GM12878 (cell line): ENCODE measurements at regions not wholly inside any gene's neighbourhood (a gene's known extent, or its start where the extent isn't known, plus 50 kb on each side); places are given as distances from the start of the nearest gene placed in this dataset.

Experiments
- ATAC-seq: fragments of 200-7000 bp; cut with Tn5 transposase; 3 replicates; pipeline ENCODE4 v1.9.1; 2020; ENCODE audit warnings: mild to moderate bottlenecking, moderate library complexity
- BruUV-seq: library from RNA; stranded (reverse); fragments of 400-500 nt; replicated peaks from 2 replicates; lab custom pipeline; 2021; lab: Mats Ljungman, UMichigan
- CTCF ChIA-PET: fragments of 300-600 bp; sonication (Branson Sonifier 250); formaldehyde crosslinking; extraction: SDS; loops from one replicate; lab custom pipeline; 2021; ENCODE audit warnings: inconsistent platforms; lab: Yijun Ruan, JAX
- POLR2A ChIA-PET: fragments of 350-600 bp; formaldehyde crosslinking; extraction: SDS; loops from one replicate; lab custom pipeline; 2021; ENCODE audit warnings: inconsistent platforms; lab: Charles Lee
- RAD21 ChIA-PET: fragments of 300-600 bp; sonication (Branson Sonifier 250); formaldehyde crosslinking; loops from one replicate; lab custom pipeline; 2023; ENCODE audit warnings: antibody characterized with exemption; ENCODE audit not compliant: unreplicated experiment; lab: Charles Lee
- SMC1A ChIA-PET: fragments of 300-600 bp; sonication (Branson Sonifier 250); formaldehyde crosslinking; loops from one replicate; lab custom pipeline; 2023; ENCODE audit not compliant: unreplicated experiment, uncharacterized antibody; lab: Charles Lee
- DNase-seq: peaks from one replicate; pipeline ENCODE4 v3.0.0-alpha.2; 2011; ENCODE audit warnings: low read depth, low spot score
- FAIRE-seq: peaks from 3 replicates; lab custom pipeline; 2011; peaks lifted over from hg19 to GRCh38; lab: Jason Lieb, UNC
- H2AFZ ChIP-seq: 2 replicates; pipeline ENCODE4 v1.6.0; 2011; ENCODE audit warnings: low read depth, low read length, control low read depth; ENCODE audit not compliant: control insufficient read depth
- H3K27ac ChIP-seq: 2 replicates; pipeline ENCODE4 v1.5.1; 2011; ENCODE audit warnings: control low read depth; ENCODE audit not compliant: control insufficient read depth, insufficient read depth
- H3K27me3 ChIP-seq, 2 experiments: replicated peaks in 1 of 2; 2 replicates each; pipeline versions ENCODE4 v1.6.0 to v1.6.1; 2011; ENCODE audit warnings: low read length in 1 of 2; ENCODE audit not compliant: control insufficient read depth in 2 of 2, insufficient read depth in 2 of 2
- H3K36me3 ChIP-seq, 2 experiments: 2 replicates each; pipeline ENCODE4 v1.5.1; 2011; ENCODE audit warnings: low read length in 1 of 2; ENCODE audit not compliant: control insufficient read depth in 2 of 2, insufficient read depth in 2 of 2
- H3K4me1 ChIP-seq: 2 replicates; pipeline ENCODE4 v1.6.1; 2011; ENCODE audit warnings: mild to moderate bottlenecking, low read length, moderate library complexity, mixed read lengths; ENCODE audit not compliant: control insufficient read depth, insufficient read depth
- H3K4me2 ChIP-seq: 2 replicates; pipeline ENCODE4 v1.6.0; 2011; ENCODE audit warnings: control low read depth; ENCODE audit not compliant: control insufficient read depth, insufficient read depth
- H3K4me3 ChIP-seq: fragments of 200-600 bp; sonication (generic); 2 replicates; pipeline ENCODE4 v1.5.1; 2016
- H3K79me2 ChIP-seq: 2 replicates; pipeline ENCODE4 v1.6.0; 2011; ENCODE audit warnings: low read length; ENCODE audit not compliant: control insufficient read depth, insufficient read depth
- H3K9ac ChIP-seq: 2 replicates; pipeline ENCODE4 v1.8.0; 2011; ENCODE audit warnings: low read length, control low read depth, mixed read lengths; ENCODE audit not compliant: control insufficient read depth, insufficient read depth
- H3K9me3 ChIP-seq: replicated peaks from 3 replicates; pipeline ENCODE4 v1.5.1; 2011; ENCODE audit warnings: mild to moderate bottlenecking, low read length; ENCODE audit not compliant: control insufficient read depth, insufficient read depth
- H4K20me1 ChIP-seq: 2 replicates; pipeline ENCODE4 v1.6.0; 2011; ENCODE audit not compliant: control insufficient read depth, insufficient read depth
- BHLHE40 ChIP-seq, 2 experiments: fragments of 450-650 bp in 1 of 2; IDR thresholded peaks; 2 replicates each; pipeline ENCODE4 v1.6.1; 2011 to 2017; ENCODE audit warnings: low read depth in 2 of 2, borderline replicate concordance in 1 of 2, improper control_type of control experiment in 1 of 2, low read length in 1 of 2, mild to moderate bottlenecking in 1 of 2
- CBFB ChIP-seq: IDR thresholded peaks from 2 replicates; pipeline ENCODE4 v1.6.1; 2016; ENCODE audit warnings: antibody characterized with exemption, low read depth
- CEBPB ChIP-seq, 2 experiments: fragments of 150-350 bp in 1 of 2; IDR thresholded peaks; 2 replicates each; pipeline ENCODE4 v1.6.1; 2012 to 2014; ENCODE audit warnings: low read depth in 2 of 2, low read length in 2 of 2, borderline replicate concordance in 1 of 2, inconsistent platforms in 1 of 2
- CHD2 ChIP-seq: IDR thresholded peaks from 2 replicates; pipeline ENCODE4 v1.6.1; 2011; ENCODE audit warnings: low read depth, low read length, improper control_type of control experiment, borderline replicate concordance
- DPF2 ChIP-seq: fragments of 450-650 bp; IDR thresholded peaks from 2 replicates; pipeline ENCODE4 v1.6.1; 2017; ENCODE audit warnings: mild to moderate bottlenecking
- EED ChIP-seq: sonication (generic); IDR thresholded peaks from 2 replicates; pipeline ENCODE4 v1.6.1; 2016; ENCODE audit warnings: antibody characterized with exemption, low read depth
- EP300 ChIP-seq, 2 experiments: fragments of 150-350 bp in 1 of 2; IDR thresholded peaks; 2 replicates each; pipeline ENCODE4 v1.6.1; 2011 to 2012; ENCODE audit warnings: low read depth in 2 of 2, low read length in 2 of 2, borderline replicate concordance in 1 of 2, improper control_type of control experiment in 1 of 2, inconsistent platforms in 1 of 2; ENCODE audit not compliant: control insufficient read depth in 1 of 2
- FOS ChIP-seq: IDR thresholded peaks from 3 replicates; pipeline ENCODE4 v1.6.1; 2011; ENCODE audit warnings: borderline replicate concordance; ENCODE audit not compliant: insufficient read length; ENCODE audit errors: extremely low read depth
- FOXK2 ChIP-seq: fragments of 450-650 bp; IDR thresholded peaks from 2 replicates; pipeline ENCODE4 v1.6.1; 2017; ENCODE audit warnings: mild to moderate bottlenecking, moderate library complexity
- FOXM1 ChIP-seq: IDR thresholded peaks from 2 replicates; pipeline ENCODE4 v1.6.1; 2012; ENCODE audit warnings: low read depth, mild to moderate bottlenecking, inconsistent platforms, low read length, moderate library complexity
- GATAD2B ChIP-seq: fragments of 450-650 bp; conservative IDR thresholded peaks from 2 replicates; pipeline ENCODE4 v1.6.1; 2017; ENCODE audit warnings: low read depth, mild to moderate bottlenecking, moderate library complexity
- JUND ChIP-seq: IDR thresholded peaks from 2 replicates; pipeline ENCODE4 v1.6.1; 2012; ENCODE audit warnings: low read depth, mild to moderate bottlenecking, low read length, improper control_type of control experiment, moderate library complexity
- NBN ChIP-seq: fragments of 450-650 bp; IDR thresholded peaks from 2 replicates; pipeline ENCODE4 v1.6.1; 2016
- NFIC ChIP-seq: IDR thresholded peaks from 2 replicates; pipeline ENCODE4 v1.6.1; 2012; ENCODE audit warnings: low read depth, mild to moderate bottlenecking, inconsistent platforms, low read length, moderate library complexity
- RAD21 ChIP-seq: IDR thresholded peaks from 2 replicates; pipeline ENCODE4 v1.6.1; 2011; ENCODE audit warnings: mild to moderate bottlenecking, low read depth, low read length, moderate library complexity; ENCODE audit not compliant: insufficient read depth
- STAT3 ChIP-seq: IDR thresholded peaks from 2 replicates; pipeline ENCODE4 v1.6.1; 2011; ENCODE audit warnings: low read depth, low read length, improper control_type of control experiment
- WRNIP1 ChIP-seq: IDR thresholded peaks from 2 replicates; pipeline ENCODE4 v1.6.1; 2011; ENCODE audit warnings: low read depth, low read length, improper control_type of control experiment, borderline replicate concordance
- WGBS: methylation state at CpG from one replicate; pipeline ENCODE4 v1.1.6; 2016; ENCODE audit warnings: low lambda C conversion rate; ENCODE audit not compliant: insufficient replicate concordance, insufficient coverage; ENCODE audit errors: missing lambda C conversion rate; 5-methylcytosine and 5-hydroxymethylcytosine counted together
- in situ Hi-C: fragments of 300-500 bp; cut with MboI; formaldehyde crosslinking; loops from 9 replicates; pipeline ENCODE4 v1.14.3; 2018; ENCODE audit warnings: mixed read lengths
- intact Hi-C: fragments of 100-400 bp; cut with micrococcal nuclease; formaldehyde crosslinking; loops from one replicate; pipeline ENCODE4 v1.14.2; 2022; ENCODE audit not compliant: unreplicated experiment
- TF ChIP-seq, protein P1 (sequence below): fragments of 450-650 bp; IDR thresholded peaks from 2 replicates; pipeline ENCODE4 v1.6.1; 2017; ENCODE audit warnings: borderline replicate concordance

DNA sequence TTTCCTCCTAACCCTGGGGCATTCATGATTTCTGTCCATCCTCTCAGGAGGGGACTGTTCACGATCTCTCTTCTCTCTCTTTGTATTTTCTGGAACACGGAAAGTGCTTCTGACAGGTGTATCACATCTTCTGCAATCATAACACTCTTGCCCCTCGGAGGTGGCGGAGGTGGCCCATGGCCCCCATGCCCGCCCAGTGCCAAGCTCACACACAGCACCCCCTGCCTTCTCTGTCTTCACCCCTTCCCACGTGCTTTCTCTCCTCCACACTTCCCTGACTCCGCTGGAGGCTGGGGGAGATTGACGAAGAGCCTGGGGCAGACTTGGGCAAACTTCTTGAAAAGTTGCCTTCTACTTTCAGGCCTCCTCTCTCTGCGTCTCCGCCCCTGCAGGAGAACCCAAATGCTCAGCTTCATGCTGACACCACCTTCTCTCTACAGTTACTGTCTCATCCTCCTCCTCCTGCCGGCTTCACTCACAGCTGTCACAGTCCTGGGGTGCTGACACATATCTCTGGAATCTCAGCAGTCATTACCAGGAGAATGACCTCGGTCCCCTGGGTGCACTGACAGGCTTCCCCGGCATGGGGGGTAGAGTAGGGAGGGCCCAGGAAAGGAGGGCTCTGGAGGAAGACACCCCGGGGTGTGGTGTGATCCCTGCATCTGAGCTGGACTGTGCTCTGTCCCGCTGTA is 127.1 kb downstream of the ENGASE start:
- Histone ChIP-seq H2AFZ (no peak overlapping the region), H3K36me3 (no peaks in the 10 kb centered on the region), H3K9ac (no peak overlapping the region), H3K27ac (no peak overlapping the region), H3K4me1 (no peaks in the 10 kb centered on the region), H3K9me3 (no peaks in the 10 kb centered on the region), H4K20me1 (no peaks in the 10 kb centered on the region), H3K4me2 (no peak overlapping the region), H3K79me2 (no peaks in the 10 kb centered on the region), H3K27me3 (peaks cover 0 to 2% of the 10 kb centered on the region in 2 experiments; a peak in 3 of 4 replicates), H3K4me3 (no peak overlapping the region)
- DNase-seq (no peak), FAIRE-seq (no peak), ATAC-seq (no peak)
- ChIA-PET POLR2A (interaction anchor here (0.8 kb wide), 1 partner anchor 9 kb away, joined by 3 read pairs; no protein-coding TSS in a partner anchor), SMC1A (no interaction called here), CTCF (interaction anchor here (1.6 kb wide), 1 partner anchor 192 kb away, joined by 3 read pairs; no protein-coding TSS in a partner anchor), RAD21 (no interaction called here)
- WGBS: 6% methylated on average over 15 of the region's 15 CpGs
- BruUV-seq: no TSS peak
- TF ChIP-seq EP300 (IDR thresholded peaks at IDR 0.05; ENCODE audit: borderline replicate concordance in 1 of 2, control insufficient read depth in 1 of 2, low read depth in 2 of 2, low read length in 2 of 2) (no peak), RAD21 (no peak), EED (no peak)
- TF ChIP-seq, protein P1, sequence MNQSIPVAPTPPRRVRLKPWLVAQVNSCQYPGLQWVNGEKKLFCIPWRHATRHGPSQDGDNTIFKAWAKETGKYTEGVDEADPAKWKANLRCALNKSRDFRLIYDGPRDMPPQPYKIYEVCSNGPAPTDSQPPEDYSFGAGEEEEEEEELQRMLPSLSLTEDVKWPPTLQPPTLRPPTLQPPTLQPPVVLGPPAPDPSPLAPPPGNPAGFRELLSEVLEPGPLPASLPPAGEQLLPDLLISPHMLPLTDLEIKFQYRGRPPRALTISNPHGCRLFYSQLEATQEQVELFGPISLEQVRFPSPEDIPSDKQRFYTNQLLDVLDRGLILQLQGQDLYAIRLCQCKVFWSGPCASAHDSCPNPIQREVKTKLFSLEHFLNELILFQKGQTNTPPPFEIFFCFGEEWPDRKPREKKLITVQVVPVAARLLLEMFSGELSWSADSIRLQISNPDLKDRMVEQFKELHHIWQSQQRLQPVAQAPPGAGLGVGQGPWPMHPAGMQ: no peak
- in situ Hi-C loops: no loop called here
- intact Hi-C loops: no loop called here

DNA sequence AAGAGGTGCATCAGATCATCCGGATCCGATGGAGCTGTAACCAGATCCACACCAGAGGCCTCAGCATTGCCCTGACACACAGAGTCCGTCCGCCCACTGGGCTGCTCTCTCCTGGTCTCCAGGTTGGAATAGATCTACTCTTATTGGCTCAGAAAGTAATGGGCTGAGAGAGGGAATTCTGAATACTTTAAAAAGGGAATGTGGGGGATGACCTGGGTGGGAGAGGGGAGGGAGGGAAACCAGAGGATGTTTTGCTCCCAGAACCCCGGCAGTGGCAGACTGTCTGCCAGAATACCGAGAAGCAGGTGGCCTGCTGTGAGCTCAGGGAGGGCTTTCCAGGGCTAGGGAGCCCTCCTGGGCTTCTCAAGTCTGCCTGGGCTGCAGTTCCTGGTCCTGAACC is 126.5 kb downstream of the ENGASE start:
- no peak overlapping the region for H3K4me3 ChIP-seq
- H2AFZ ChIP-seq: no peak overlapping the region
- no peak for ATAC-seq
- FAIRE-seq: no peak
- no peaks in the 10 kb centered on the region for H3K9me3 ChIP-seq
- ChIA-PET SMC1A (no interaction called here), RAD21 (no interaction called here), POLR2A (no interaction called here), CTCF (no interaction called here)
- DNase-seq: no peak
- in situ Hi-C loops: no loop called here
- no peaks in the 10 kb centered on the region for H3K79me2 ChIP-seq
- H4K20me1 ChIP-seq: no peaks in the 10 kb centered on the region
- H3K27me3 ChIP-seq: peaks cover 0 to 2% of the 10 kb centered on the region in 2 experiments; a peak in 3 of 4 replicates
- H3K4me2 ChIP-seq: no peak overlapping the region
- intact Hi-C loops: no loop called here
- WGBS: 22% methylated on average over 6 of the region's 6 CpGs
- no peaks in the 10 kb centered on the region for H3K4me1 ChIP-seq
- H3K27ac ChIP-seq: no peak overlapping the region
- no peak overlapping the region for H3K9ac ChIP-seq
- no TSS peak for BruUV-seq
- H3K36me3 ChIP-seq: no peaks in the 10 kb centered on the region
- TF ChIP-seq FOS: no peak
- TF ChIP-seq NFIC: no peak
- no peak for TF ChIP-seq FOXM1
- TF ChIP-seq FOXK2: no peak
- no peak for TF ChIP-seq GATAD2B
- TF ChIP-seq WRNIP1: no peak
- no peak for TF ChIP-seq BHLHE40 (IDR thresholded peaks at IDR 0.05; ENCODE audit: borderline replicate concordance in 1 of 2, low read depth in 2 of 2, low read length in 1 of 2)
- TF ChIP-seq CBFB: no peak
- no peak for TF ChIP-seq STAT3
- no peak for TF ChIP-seq CHD2
- no peak for TF ChIP-seq DPF2
- no peak for TF ChIP-seq CEBPB (IDR thresholded peaks at IDR 0.05; ENCODE audit: borderline replicate concordance in 1 of 2, low read depth in 2 of 2, low read length in 2 of 2)
- TF ChIP-seq JUND: no peak
- no peak for TF ChIP-seq NBN
